ENCODE measurements at regions not wholly inside any gene's neighbourhood (a gene's known extent, or its start where the extent isn't known, plus 50 kb on each side); places are given as distances from the start of the nearest gene placed in this dataset.
A peak's percentile ranks its signal among the peaks of the same experiment; 100 is the strongest.

DNA sequence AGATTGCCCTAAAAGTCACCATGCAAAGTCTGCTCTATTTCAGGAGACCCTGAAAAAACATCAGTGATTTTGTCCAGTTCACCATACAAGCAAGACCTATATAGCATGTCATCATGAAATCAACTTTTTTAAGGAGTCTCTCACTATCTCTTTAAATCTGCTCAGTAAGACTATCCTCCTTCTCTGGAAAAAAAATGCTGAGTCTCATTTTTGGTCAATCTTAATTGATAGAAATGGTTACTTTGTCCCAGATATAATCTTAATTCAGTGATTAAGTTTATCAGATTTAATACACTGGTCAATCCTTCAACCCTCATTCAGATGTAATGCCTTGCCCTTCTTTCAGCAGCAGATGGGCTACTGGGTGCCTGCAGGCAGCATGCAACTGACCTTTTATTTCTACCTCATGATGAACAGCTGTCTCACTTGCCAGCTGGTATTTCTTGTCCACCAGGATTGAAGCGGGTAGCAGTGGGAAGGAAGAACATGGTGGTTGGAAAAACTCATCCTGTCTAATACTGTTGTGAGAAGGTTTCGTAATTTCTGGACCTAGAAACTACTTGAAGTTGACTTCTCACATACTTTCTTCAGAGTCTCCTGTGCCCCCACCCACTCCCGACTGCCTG, 375.3 kb downstream of the DNAH5 start:
- DNase-seq (ENCODE audit: insufficient read length, low spot score) (no peak), FAIRE-seq (no peak)
- no peak for TF ChIP-seq CTCF (IDR thresholded peaks at IDR 0.05; ENCODE audit: insufficient read depth, missing control alignments)

DNA sequence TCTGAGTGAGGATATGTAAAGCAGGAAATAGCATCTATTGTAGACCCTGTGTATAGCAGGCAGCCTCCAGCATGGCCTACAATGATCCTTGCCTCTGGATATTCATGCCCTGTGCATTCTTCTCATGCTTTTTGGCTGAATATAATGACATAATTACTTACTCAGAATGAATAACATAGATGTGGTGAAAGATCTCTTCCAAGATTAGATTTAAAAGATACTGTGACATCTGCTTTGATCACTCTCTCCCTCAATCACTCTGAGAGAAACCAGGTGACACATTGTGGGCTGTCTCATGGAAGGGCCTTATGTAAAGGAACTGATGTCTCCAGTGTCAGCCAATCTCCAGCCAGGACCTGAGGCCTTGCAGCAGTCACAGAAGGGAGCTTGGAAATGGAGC, 376.7 kb downstream of the DNAH5 start:
- no peak for FAIRE-seq
- no peak for TF ChIP-seq CTCF (IDR thresholded peaks at IDR 0.05; ENCODE audit: insufficient read depth, missing control alignments)
- DNase-seq (ENCODE audit: insufficient read length, low spot score) = no peak

DNA sequence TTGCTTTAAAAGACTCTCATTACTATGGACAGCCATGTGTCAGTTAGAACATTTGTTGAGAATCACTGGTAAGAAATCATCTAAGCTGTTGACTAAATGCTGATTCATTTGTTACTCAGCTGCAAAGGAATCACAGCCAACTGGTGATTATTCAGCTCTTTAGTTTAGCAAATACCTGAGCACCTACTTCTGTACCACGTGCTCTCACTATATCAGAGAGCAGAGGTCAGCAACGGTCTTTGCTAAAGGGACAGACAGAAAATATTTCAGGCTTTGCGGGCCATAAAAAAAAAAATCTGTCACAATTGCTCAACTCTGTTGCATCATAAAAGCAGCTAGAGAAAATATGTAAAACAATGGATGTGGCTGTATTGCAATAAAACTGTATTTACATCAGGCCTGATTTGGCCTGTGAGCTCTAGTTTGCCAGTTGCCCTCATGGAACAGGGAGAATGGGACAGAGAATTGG, 377.6 kb downstream of the DNAH5 start:
- DNase-seq (ENCODE audit: insufficient read length, low spot score) = no peak
- TF ChIP-seq CTCF (IDR thresholded peaks at IDR 0.05; ENCODE audit: insufficient read depth, missing control alignments) = no peak
- FAIRE-seq = no peak

GRCh38 chr5:13558408-13558807, 386.1 kb downstream of the DNAH5 start:
- DNase-seq (ENCODE audit: insufficient read length, low spot score) (no peak), FAIRE-seq (no peak)
- no peak for TF ChIP-seq CTCF (IDR thresholded peaks at IDR 0.05; ENCODE audit: insufficient read depth, missing control alignments)

- no peak for FAIRE-seq
- TF ChIP-seq CTCF (IDR thresholded peaks at IDR 0.05; ENCODE audit: insufficient read depth, missing control alignments) = no peak
- DNase-seq (ENCODE audit: insufficient read length, low spot score) = no peak
Measured at GRCh38 chr5:13553896-13554295, 390.6 kb downstream of the DNAH5 start.

- FAIRE-seq (peak; percentile 92), DNase-seq (ENCODE audit: insufficient read length, low spot score) (no peak)
- no peak for TF ChIP-seq CTCF (IDR thresholded peaks at IDR 0.05; ENCODE audit: insufficient read depth, missing control alignments)
Measured at GRCh38 chr5:13552361-13552760, 392.1 kb downstream of the DNAH5 start.

DNA sequence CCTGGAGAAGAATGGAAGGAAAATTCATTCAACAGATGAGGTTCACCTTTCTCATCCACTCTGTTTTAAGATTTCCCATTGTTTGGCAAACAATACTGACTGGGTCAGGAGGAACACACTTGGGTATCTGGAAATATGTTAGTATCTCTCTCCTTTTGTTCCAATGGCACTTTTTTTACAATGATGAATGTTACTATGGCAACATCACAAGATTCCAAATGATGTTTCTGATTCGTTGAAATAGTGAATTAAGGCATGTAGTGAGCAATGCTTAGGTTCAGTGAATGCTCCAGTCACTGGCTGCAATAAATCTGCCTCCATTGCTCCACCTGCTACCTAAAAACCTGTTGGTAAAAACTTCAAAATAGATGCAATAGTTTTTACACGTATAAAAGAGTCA, 392.8 kb downstream of the DNAH5 start:
- FAIRE-seq = peak; percentile 11
- no peak for DNase-seq (ENCODE audit: insufficient read length, low spot score)
- TF ChIP-seq CTCF (IDR thresholded peaks at IDR 0.05; ENCODE audit: insufficient read depth, missing control alignments) = no peak
